Type B pancreatic cell (in vitro differentiated cells): ENCODE measurements at regions not wholly inside any gene's neighbourhood (a gene's known extent, or its start where the extent isn't known, plus 50 kb on each side); places are given as distances from the start of the nearest gene placed in this dataset.

Source experiments
- DNase-seq: peaks from one replicate; pipeline ENCODE4 v3.0.0; 2021; ENCODE audit warnings: mixed read lengths; ENCODE audit not compliant: unreplicated experiment; ENCODE audit errors: extremely low spot score
- H3K27ac Mint-ChIP-seq: 2 replicates; pipeline ENCODE4 v1.8.0; 2021; ENCODE audit warnings: mild to moderate bottlenecking, mixed read lengths
- H3K27me3 Mint-ChIP-seq: 2 replicates; pipeline ENCODE4 v1.8.0; 2021; ENCODE audit warnings: mixed read lengths
- H3K36me3 Mint-ChIP-seq: 2 replicates; pipeline ENCODE4 v1.8.0; 2021; ENCODE audit warnings: mixed read lengths
- H3K4me1 Mint-ChIP-seq: one replicate; pipeline ENCODE4 v1.8.0; 2021; ENCODE audit warnings: mixed read lengths; ENCODE audit not compliant: unreplicated experiment
- H3K4me3 Mint-ChIP-seq: 2 replicates; pipeline ENCODE4 v1.8.0; 2021; ENCODE audit warnings: mild to moderate bottlenecking, mixed read lengths
- H3K9me3 Mint-ChIP-seq: 2 replicates; pipeline ENCODE4 v1.8.0; 2021; ENCODE audit warnings: mixed read lengths
- CTCF ChIP-seq: fragments of 200-600 bp; sonication (generic); conservative IDR thresholded peaks from 2 replicates; pipeline ENCODE4 v1.5.0; 2021; ENCODE audit warnings: antibody characterized with exemption, mild to moderate bottlenecking

DNA sequence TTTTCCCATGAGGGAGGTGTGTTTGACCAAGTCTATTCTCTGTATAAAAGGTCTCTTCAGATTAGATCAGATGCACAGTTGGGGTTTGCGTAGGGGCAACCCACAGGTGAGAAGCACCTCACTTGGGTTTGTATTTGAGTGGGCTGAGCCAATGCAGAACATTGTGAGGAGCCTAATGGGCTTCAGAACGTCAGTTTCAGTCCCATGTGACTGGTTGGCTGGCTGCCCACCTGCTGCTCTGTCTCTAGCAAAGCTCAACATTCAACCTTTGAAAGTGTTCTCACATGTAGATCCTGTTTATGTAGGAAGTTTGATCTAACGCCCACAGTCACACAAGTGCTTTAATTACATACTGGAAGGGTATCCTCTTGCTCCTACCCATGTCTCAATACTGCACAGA lies 105.5 kb downstream of the FASLG start:
- DNase-seq, result no peak
- Mint-ChIP-seq H3K27me3 (peaks cover 4% of the 10 kb centered on the region), H3K4me3 (no peak overlapping the region), H3K36me3 (no peaks in the 10 kb centered on the region), H3K9me3 (no peaks in the 10 kb centered on the region), H3K27ac (no peak overlapping the region), H3K4me1 (no peaks in the 10 kb centered on the region)
- TF ChIP-seq CTCF, result no peak

DNA sequence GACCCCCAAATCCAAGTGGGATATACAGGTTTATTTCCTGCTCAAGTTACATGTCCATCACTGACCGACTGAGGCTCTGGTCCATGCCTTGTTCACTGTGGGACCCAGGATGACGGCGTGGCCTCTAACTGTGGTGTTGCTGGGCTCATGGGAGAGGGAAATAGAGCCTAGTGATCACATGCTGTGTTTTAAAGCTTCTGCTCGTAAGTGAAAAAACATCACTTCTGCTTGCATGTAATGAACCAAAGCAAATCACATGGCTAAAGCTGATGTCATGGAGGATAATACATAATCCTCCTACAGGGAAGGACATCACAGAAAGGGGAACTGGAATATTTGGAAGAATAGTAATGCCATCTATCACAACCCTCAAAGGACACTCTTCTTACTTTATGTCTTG lies 107.6 kb downstream of the FASLG start:
- Mint-ChIP-seq H3K27ac (no peak overlapping the region), H3K36me3 (no peaks in the 10 kb centered on the region), H3K27me3 (no peaks in the 10 kb centered on the region), H3K4me1 (no peaks in the 10 kb centered on the region), H3K4me3 (no peak overlapping the region), H3K9me3 (no peaks in the 10 kb centered on the region)
- no peak for TF ChIP-seq CTCF
- DNase-seq, result no peak

GRCh38 chr1:172770071-172770470 lies 111.2 kb downstream of the FASLG start:
- H3K4me1 Mint-ChIP-seq, result no peaks in the 10 kb centered on the region
- no peak for DNase-seq
- H3K27me3 Mint-ChIP-seq, result no peaks in the 10 kb centered on the region
- H3K27ac Mint-ChIP-seq, result no peak overlapping the region
- no peaks in the 10 kb centered on the region for H3K36me3 Mint-ChIP-seq
- TF ChIP-seq CTCF, result no peak
- H3K4me3 Mint-ChIP-seq, result no peak overlapping the region
- no peaks in the 10 kb centered on the region for H3K9me3 Mint-ChIP-seq

GRCh38 chr1:172774561-172774960 lies 115.7 kb downstream of the FASLG start:
- H3K4me3 Mint-ChIP-seq, result no peak overlapping the region
- no peaks in the 10 kb centered on the region for H3K4me1 Mint-ChIP-seq
- no peak overlapping the region for H3K27ac Mint-ChIP-seq
- no peak for DNase-seq
- no peaks in the 10 kb centered on the region for H3K9me3 Mint-ChIP-seq
- H3K36me3 Mint-ChIP-seq, result no peaks in the 10 kb centered on the region
- H3K27me3 Mint-ChIP-seq, result no peaks in the 10 kb centered on the region
- no peak for TF ChIP-seq CTCF

- TF ChIP-seq CTCF, result no peak
- no peak for DNase-seq
Observed at GRCh38 chr1:172775606-172776005, 116.7 kb downstream of the FASLG start.

GRCh38 chr1:172776071-172776470 lies 117.2 kb downstream of the FASLG start:
- H3K4me1 Mint-ChIP-seq, result no peaks in the 10 kb centered on the region
- DNase-seq, result no peak
- no peak overlapping the region for H3K27ac Mint-ChIP-seq
- peaks cover 3% of the 10 kb centered on the region for H3K27me3 Mint-ChIP-seq
- H3K4me3 Mint-ChIP-seq, result no peak overlapping the region
- H3K36me3 Mint-ChIP-seq, result no peaks in the 10 kb centered on the region
- H3K9me3 Mint-ChIP-seq, result no peaks in the 10 kb centered on the region
- TF ChIP-seq CTCF, result no peak

More at GRCh38 chr1:172775606-172776005, 116.7 kb downstream of the FASLG start:
- no peaks in the 10 kb centered on the region for H3K36me3 Mint-ChIP-seq
- no peak overlapping the region for H3K4me3 Mint-ChIP-seq
- H3K9me3 Mint-ChIP-seq, result no peaks in the 10 kb centered on the region
- H3K27me3 Mint-ChIP-seq, result peaks cover 3% of the 10 kb centered on the region
- H3K27ac Mint-ChIP-seq, result no peak overlapping the region
- H3K4me1 Mint-ChIP-seq, result no peaks in the 10 kb centered on the region
